Parathyroid adenoma (tissue), 2 donors: ENCODE measurements at regions not wholly inside any gene's neighbourhood (a gene's known extent, or its start where the extent isn't known, plus 50 kb on each side); places are given as distances from the start of the nearest gene placed in this dataset.

ENCODE experiments used
- H2AFZ ChIP-seq: fragments of 300-600 bp; sonication (generic); one replicate; pipeline ENCODE4 v1.7.0; 2017; ENCODE audit warnings: antibody characterized with exemption, mild to moderate bottlenecking
- H3K27ac ChIP-seq: fragments of 300-600 bp; sonication (generic); one replicate; pipeline ENCODE4 v1.7.0; 2017
- H3K27me3 ChIP-seq: fragments of 300-600 bp; sonication (generic); one replicate; pipeline ENCODE4 v1.7.0; 2017; ENCODE audit warnings: low read length; ENCODE audit not compliant: control insufficient read depth, insufficient read depth
- H3K36me3 ChIP-seq: fragments of 300-600 bp; sonication (generic); one replicate; pipeline ENCODE4 v1.7.0; 2017; ENCODE audit warnings: low read length; ENCODE audit not compliant: control insufficient read depth, insufficient read depth
- H3K4me1 ChIP-seq: fragments of 300-600 bp; sonication (generic); one replicate; pipeline ENCODE4 v1.7.0; 2017; ENCODE audit warnings: control low read depth
- H3K4me2 ChIP-seq: fragments of 300-600 bp; sonication (generic); one replicate; pipeline ENCODE4 v1.7.0; 2017; ENCODE audit warnings: low read length
- H3K4me3 ChIP-seq: fragments of 300-600 bp; sonication (generic); one replicate; pipeline ENCODE4 v1.7.0; 2017; ENCODE audit warnings: low read depth, low read length
- H3K79me2 ChIP-seq: fragments of 300-600 bp; sonication (generic); one replicate; pipeline ENCODE4 v1.7.0; 2017; ENCODE audit warnings: control low read depth
- H3K9ac ChIP-seq: fragments of 300-600 bp; sonication (generic); one replicate; pipeline ENCODE4 v1.7.0; 2017; ENCODE audit warnings: mild to moderate bottlenecking
- H3K9me3 ChIP-seq: fragments of 300-600 bp; sonication (generic); one replicate; pipeline ENCODE4 v1.7.0; 2017; ENCODE audit warnings: low read length; ENCODE audit not compliant: control insufficient read depth
- TF ChIP-seq, protein P1 (sequence below): fragments of 300-600 bp; sonication (generic); IDR thresholded peaks from one replicate; pipeline ENCODE4 v1.7.0; 2017; ENCODE audit warnings: antibody characterized with exemption, mild to moderate bottlenecking
- donor health status: primary hyperparathyroidism.

DNA sequence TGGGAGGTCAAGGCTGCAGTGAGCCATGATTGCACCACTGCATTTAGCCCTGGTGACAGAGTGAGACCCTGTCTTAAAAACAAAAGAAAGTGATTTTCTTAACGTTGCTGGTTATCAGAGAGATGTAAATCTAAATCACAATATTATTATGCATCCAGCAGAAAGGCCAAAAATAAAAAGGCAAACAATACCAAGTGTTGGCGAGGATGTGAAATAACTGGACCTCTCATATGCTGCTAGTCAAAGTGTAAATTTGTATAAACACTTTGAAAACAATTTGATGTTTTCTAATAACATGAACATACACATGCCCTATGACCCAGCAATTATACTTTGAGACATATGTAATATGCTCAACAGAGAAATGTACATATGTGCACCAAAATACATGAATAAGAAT, 110.7 kb upstream of the CNTLN start:
- Histone ChIP-seq H3K4me2 (no peak overlapping the region), H2AFZ (no peak overlapping the region), H3K9ac (no peak overlapping the region), H3K79me2 (no peaks in the 10 kb centered on the region), H3K27ac (no peak overlapping the region), H3K36me3 (no peaks in the 10 kb centered on the region), H3K27me3 (no peaks in the 10 kb centered on the region), H3K4me3 (no peak overlapping the region), H3K9me3 (no peaks in the 10 kb centered on the region), H3K4me1 (no peaks in the 10 kb centered on the region)
- TF ChIP-seq, protein P1, sequence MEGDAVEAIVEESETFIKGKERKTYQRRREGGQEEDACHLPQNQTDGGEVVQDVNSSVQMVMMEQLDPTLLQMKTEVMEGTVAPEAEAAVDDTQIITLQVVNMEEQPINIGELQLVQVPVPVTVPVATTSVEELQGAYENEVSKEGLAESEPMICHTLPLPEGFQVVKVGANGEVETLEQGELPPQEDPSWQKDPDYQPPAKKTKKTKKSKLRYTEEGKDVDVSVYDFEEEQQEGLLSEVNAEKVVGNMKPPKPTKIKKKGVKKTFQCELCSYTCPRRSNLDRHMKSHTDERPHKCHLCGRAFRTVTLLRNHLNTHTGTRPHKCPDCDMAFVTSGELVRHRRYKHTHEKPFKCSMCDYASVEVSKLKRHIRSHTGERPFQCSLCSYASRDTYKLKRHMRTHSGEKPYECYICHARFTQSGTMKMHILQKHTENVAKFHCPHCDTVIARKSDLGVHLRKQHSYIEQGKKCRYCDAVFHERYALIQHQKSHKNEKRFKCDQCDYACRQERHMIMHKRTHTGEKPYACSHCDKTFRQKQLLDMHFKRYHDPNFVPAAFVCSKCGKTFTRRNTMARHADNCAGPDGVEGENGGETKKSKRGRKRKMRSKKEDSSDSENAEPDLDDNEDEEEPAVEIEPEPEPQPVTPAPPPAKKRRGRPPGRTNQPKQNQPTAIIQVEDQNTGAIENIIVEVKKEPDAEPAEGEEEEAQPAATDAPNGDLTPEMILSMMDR: no peak

DNA sequence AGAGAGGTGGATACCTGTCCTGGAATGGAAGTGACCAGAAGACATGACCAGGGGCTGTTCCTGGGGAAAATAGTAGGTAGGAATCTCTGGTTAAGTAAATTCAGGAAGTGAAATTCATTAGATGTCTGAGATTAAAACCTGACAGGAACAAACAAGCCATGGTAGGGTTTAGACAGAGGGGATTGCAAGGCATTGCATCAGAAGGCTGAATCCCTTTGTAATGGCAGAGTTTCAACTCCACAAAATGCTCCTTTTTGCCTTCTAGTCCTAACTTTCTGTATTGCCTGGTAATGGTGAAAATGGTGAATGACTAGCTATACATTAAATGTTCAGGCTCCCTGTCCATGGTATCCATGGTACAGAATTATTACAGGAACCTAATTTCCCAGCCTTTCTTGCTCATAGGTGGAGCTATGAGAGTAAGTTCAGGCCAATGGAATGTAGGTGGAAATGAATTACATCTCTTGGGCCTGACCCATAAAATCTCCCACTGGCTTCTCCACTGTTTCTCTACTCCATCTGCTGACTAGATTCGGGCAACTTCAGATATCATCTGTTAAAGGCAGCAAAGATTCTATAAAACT, 113.4 kb upstream of the CNTLN start:
- H3K9me3 ChIP-seq: no peaks in the 10 kb centered on the region
- H3K4me2 ChIP-seq: no peak overlapping the region
- no peak overlapping the region for H3K9ac ChIP-seq
- H3K4me3 ChIP-seq: no peak overlapping the region
- no peaks in the 10 kb centered on the region for H3K4me1 ChIP-seq
- no peak overlapping the region for H2AFZ ChIP-seq
- TF ChIP-seq, protein P1: no peak
- no peaks in the 10 kb centered on the region for H3K27me3 ChIP-seq
- no peaks in the 10 kb centered on the region for H3K79me2 ChIP-seq
- no peaks in the 10 kb centered on the region for H3K36me3 ChIP-seq
- no peak overlapping the region for H3K27ac ChIP-seq

DNA sequence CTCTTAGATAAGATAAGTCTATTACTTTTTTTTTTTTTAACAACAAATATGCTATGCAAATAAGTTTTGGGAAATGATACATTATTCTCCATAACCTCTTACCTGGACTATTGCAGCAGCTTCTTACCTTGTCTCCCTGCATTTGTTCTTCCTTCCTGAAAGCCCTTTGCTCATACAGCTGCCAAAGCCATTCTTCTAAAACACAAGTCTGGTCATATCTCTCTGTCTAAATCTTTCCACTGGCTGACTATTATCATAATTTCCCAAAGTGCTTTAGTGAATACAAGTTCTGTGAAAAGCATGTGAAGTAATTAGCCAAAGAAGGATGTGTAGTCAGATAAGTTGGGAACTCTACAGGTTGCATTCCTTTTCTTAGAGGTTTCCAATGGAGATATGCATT, 115.4 kb upstream of the CNTLN start:
- Histone ChIP-seq H3K4me2 (no peak overlapping the region), H3K9ac (no peak overlapping the region), H3K9me3 (no peaks in the 10 kb centered on the region), H2AFZ (no peak overlapping the region), H3K27ac (no peak overlapping the region), H3K79me2 (no peaks in the 10 kb centered on the region), H3K4me1 (no peaks in the 10 kb centered on the region), H3K27me3 (no peaks in the 10 kb centered on the region), H3K4me3 (no peak overlapping the region), H3K36me3 (no peaks in the 10 kb centered on the region)
- TF ChIP-seq, protein P1: no peak

DNA sequence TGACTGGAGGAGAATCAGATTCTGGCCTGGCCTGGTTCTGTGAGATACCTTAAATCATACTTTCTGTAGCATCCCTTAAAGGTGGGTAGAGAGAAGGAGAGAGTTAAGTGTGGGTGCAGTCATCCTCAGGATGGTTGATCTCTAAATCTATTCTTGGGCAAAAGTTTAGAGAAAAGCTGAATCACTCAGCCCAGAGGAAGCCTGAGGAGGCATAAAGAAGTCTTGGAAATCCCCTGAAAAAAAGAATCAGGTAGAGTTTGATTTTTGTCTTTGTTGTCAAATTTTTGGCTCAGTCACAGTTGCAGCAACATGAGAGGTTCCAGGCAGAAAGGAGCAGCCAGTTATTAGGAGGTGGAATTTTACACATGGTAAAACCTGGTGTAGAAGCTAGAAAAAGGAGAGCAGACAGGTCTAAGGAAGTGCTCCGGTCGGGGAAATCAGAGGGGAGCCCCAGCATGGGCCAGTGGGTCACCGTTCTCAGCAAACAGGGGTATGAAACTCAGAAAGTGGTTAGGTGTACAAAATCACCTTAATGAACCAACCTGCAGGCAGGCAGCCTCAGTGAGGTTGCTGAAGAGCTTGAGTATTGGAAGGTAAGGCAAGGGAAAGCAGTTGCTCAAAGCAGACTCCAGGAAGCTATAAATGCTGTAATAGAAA, 116.2 kb upstream of the CNTLN start:
- Histone ChIP-seq H3K4me1 (no peaks in the 10 kb centered on the region), H3K79me2 (no peaks in the 10 kb centered on the region), H2AFZ (no peak overlapping the region), H3K9ac (no peak overlapping the region), H3K27ac (no peak overlapping the region), H3K4me3 (no peak overlapping the region), H3K27me3 (no peaks in the 10 kb centered on the region), H3K36me3 (no peaks in the 10 kb centered on the region), H3K9me3 (no peaks in the 10 kb centered on the region), H3K4me2 (no peak overlapping the region)
- TF ChIP-seq, protein P1: no peak

DNA sequence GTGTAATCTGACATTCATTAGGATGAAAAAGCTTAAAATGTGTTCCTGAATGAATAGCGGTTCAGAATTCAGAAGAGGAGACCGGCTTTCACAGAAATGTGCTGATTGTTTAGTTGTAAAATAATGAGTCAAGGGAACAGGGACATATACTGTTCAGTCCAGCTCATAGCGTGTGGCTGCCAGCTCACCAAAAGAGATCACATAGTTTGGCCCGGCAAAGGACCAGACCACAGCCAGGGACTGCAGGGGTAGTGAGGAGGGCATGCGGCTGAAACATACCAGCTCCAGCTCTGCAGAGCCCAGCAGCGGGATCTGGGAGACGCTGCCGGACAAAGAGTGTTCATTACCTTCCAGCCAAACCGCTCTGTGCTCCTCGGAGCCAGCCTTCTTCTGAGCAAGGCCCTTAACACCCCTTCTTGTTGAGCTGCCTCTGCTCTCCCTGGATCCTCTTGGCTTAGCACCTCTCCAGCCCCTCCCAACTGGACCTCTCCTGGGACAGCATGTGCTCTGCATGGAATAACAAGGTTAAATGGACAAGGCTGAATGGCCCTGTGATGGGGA, 116.8 kb upstream of the CNTLN start:
- TF ChIP-seq, protein P1: no peak
- H3K9me3 ChIP-seq: no peaks in the 10 kb centered on the region
- H3K79me2 ChIP-seq: no peaks in the 10 kb centered on the region
- H3K4me1 ChIP-seq: no peaks in the 10 kb centered on the region
- no peak overlapping the region for H3K4me2 ChIP-seq
- H3K9ac ChIP-seq: no peak overlapping the region
- no peak overlapping the region for H3K27ac ChIP-seq
- no peak overlapping the region for H3K4me3 ChIP-seq
- no peaks in the 10 kb centered on the region for H3K36me3 ChIP-seq
- no peak overlapping the region for H2AFZ ChIP-seq
- H3K27me3 ChIP-seq: no peaks in the 10 kb centered on the region
